ENCODE measurements at regions not wholly inside any gene's neighbourhood (a gene's known extent, or its start where the extent isn't known, plus 50 kb on each side); places are given as distances from the start of the nearest gene placed in this dataset.

DNA sequence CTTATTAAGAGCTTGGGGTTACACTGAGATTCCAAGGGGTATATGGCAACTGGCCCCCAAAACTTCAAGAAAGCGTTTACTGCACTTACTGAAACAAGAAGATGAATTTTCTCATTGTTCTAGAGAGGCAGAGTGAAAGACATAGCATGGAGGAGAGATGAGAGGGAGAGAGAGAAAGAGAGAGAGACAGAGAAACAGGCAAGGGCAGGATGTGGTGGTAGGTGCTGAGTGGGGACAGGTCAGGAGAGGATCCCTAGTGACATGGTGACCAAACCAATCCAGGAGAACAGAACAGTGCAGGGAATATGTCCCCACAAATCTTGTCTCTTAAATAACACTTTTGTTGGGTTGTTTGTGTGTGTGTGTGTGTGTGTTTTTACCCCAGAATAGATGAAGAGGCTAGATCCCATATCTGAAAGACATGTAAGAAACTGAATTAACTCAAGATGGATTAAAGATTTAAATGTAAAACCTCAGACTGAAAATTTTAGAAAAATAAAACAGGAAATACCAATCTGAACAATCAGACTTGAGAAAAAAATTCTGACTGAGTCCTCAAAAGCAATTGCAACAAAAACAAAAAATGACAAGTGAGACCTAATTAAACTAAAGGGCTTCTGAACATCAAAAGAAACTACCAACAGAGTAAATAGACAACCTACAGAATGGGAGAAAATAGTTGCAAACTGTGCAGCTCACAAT is 202.2 kb downstream of the QDPR start:
- no peak for TF ChIP-seq CTCF (IDR thresholded peaks at IDR 0.05; ENCODE audit: insufficient read depth, low read length, missing control alignments)
- POLR2A ChIA-PET: no interaction called here
- no peak for DNase-seq (ENCODE audit: low read depth, low spot score)
- CTCF ChIA-PET: interaction anchor here (0.6 to 1.9 kb wide), 2 partner anchors 15 to 20 kb away, joined by 3 to 5 read pairs; no protein-coding TSS in a partner anchor
- no peak overlapping the region for H3K4me3 ChIP-seq (ENCODE audit: low read depth, low read length)

- TF ChIP-seq CTCF (IDR thresholded peaks at IDR 0.05; ENCODE audit: insufficient read depth, low read length, missing control alignments): no peak
- ChIA-PET POLR2A (no interaction called here), CTCF (no interaction called here)
- no peak for DNase-seq (ENCODE audit: low read depth, low spot score)
- H3K4me3 ChIP-seq (ENCODE audit: low read depth, low read length): no peak overlapping the region
These were observed 210.0 kb downstream of the QDPR start for GRCh38 chr4:17301869-17302268.

DNA sequence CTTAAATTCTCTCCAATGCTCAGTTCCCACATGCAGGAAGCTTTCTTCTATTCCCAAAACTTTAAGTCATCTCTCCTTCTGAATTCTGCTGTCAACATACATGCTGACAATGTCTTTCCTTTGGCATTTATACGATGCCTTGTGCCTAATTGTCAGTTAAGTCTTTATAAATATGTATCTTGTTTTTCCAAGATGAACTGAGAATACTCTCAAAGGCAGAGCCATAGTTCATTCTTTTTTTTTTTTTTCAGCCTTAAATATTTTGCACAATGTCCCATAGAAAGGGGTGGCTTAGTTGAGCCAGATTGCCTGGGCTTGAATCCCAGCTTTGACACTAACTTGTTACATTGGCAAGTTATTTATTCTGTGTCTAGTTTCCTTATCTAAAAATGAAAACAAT is 210.6 kb downstream of the QDPR start:
- CTCF ChIA-PET: no interaction called here
- POLR2A ChIA-PET: no interaction called here
- no peak for TF ChIP-seq CTCF (IDR thresholded peaks at IDR 0.05; ENCODE audit: insufficient read depth, low read length, missing control alignments)

GRCh38 chr4:17296921-17297890 is 214.7 kb downstream of the QDPR start:
- no peak for TF ChIP-seq CTCF (IDR thresholded peaks at IDR 0.05; ENCODE audit: insufficient read depth, low read length, missing control alignments)
- ChIA-PET CTCF (interaction anchor here (1.1 kb wide), 1 partner anchor 60 kb away, joined by 3 read pairs; no protein-coding TSS in a partner anchor), POLR2A (no interaction called here)
- no peak for DNase-seq (ENCODE audit: low read depth, low spot score)
- no peak overlapping the region for H3K4me3 ChIP-seq (ENCODE audit: low read depth, low read length)

More for the DNA sequence above, 210.6 kb downstream of the QDPR start:
- H3K4me3 ChIP-seq (ENCODE audit: low read depth, low read length): no peak overlapping the region
- DNase-seq (ENCODE audit: low read depth, low spot score): no peak

GRCh38 chr4:17293901-17294300 is 218.0 kb downstream of the QDPR start:
- no peak overlapping the region for H3K4me3 ChIP-seq (ENCODE audit: low read depth, low read length)
- CTCF ChIA-PET: interaction anchor here (1.1 kb wide), 1 partner anchor 11 kb away, joined by 3 read pairs; no protein-coding TSS in a partner anchor
- DNase-seq (ENCODE audit: low read depth, low spot score): no peak
- no peak for TF ChIP-seq CTCF (IDR thresholded peaks at IDR 0.05; ENCODE audit: insufficient read depth, low read length, missing control alignments)
- POLR2A ChIA-PET: no interaction called here

- CTCF ChIA-PET: no interaction called here
- POLR2A ChIA-PET: no interaction called here
These were observed 223.7 kb downstream of the QDPR start for GRCh38 chr4:17288151-17288550.

More at GRCh38 chr4:17288151-17288550, 223.7 kb downstream of the QDPR start:
- no peak overlapping the region for H3K4me3 ChIP-seq (ENCODE audit: low read depth, low read length)
- no peak for TF ChIP-seq CTCF (IDR thresholded peaks at IDR 0.05; ENCODE audit: insufficient read depth, low read length, missing control alignments)
- no peak for DNase-seq (ENCODE audit: low read depth, low spot score)

All from AG04449 (cell line).